Fibroblast of pulmonary artery (primary cell): ENCODE measurements at regions not wholly inside any gene's neighbourhood (a gene's known extent, or its start where the extent isn't known, plus 50 kb on each side); places are given as distances from the start of the nearest gene placed in this dataset.

Source experiments
- DNase-seq: peaks from one replicate; pipeline ENCODE4 v3.0.0-alpha.2; 2010; ENCODE audit warnings: low read depth
- H3K4me3 ChIP-seq: replicated peaks from 2 replicates; pipeline ENCODE4 v1.5.1; 2011; ENCODE audit warnings: low read depth, mild to moderate bottlenecking, control low read depth, low read length, moderate library complexity
- TF ChIP-seq, protein P1 (sequence below): IDR thresholded peaks from 2 replicates; pipeline ENCODE4 v1.5.1; 2011; ENCODE audit warnings: mild to moderate bottlenecking, control low read depth, low read length, inconsistent platforms; ENCODE audit errors: missing control alignments

DNA sequence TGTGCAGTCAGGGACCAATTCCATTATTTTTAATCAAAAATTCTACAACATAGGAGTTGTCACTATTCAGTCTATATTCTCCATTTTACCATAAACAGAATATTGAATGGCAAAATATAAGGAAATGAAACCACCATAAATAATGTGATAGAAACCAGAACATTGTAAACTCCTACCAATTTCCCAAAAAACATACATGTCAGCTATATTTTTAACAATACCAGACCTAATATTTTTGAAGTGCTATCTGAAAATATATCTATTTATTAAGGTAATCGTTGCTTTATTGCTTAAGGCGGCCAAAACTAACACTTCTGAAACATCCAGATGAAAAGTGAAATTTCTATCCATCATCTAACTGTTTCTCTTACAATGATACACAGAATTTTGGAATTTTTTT, 123.0 kb upstream of the C11orf58 start:
- H3K4me3 ChIP-seq, result no peak overlapping the region
- no peak for DNase-seq
- TF ChIP-seq, protein P1, sequence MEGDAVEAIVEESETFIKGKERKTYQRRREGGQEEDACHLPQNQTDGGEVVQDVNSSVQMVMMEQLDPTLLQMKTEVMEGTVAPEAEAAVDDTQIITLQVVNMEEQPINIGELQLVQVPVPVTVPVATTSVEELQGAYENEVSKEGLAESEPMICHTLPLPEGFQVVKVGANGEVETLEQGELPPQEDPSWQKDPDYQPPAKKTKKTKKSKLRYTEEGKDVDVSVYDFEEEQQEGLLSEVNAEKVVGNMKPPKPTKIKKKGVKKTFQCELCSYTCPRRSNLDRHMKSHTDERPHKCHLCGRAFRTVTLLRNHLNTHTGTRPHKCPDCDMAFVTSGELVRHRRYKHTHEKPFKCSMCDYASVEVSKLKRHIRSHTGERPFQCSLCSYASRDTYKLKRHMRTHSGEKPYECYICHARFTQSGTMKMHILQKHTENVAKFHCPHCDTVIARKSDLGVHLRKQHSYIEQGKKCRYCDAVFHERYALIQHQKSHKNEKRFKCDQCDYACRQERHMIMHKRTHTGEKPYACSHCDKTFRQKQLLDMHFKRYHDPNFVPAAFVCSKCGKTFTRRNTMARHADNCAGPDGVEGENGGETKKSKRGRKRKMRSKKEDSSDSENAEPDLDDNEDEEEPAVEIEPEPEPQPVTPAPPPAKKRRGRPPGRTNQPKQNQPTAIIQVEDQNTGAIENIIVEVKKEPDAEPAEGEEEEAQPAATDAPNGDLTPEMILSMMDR, result no peak

DNA sequence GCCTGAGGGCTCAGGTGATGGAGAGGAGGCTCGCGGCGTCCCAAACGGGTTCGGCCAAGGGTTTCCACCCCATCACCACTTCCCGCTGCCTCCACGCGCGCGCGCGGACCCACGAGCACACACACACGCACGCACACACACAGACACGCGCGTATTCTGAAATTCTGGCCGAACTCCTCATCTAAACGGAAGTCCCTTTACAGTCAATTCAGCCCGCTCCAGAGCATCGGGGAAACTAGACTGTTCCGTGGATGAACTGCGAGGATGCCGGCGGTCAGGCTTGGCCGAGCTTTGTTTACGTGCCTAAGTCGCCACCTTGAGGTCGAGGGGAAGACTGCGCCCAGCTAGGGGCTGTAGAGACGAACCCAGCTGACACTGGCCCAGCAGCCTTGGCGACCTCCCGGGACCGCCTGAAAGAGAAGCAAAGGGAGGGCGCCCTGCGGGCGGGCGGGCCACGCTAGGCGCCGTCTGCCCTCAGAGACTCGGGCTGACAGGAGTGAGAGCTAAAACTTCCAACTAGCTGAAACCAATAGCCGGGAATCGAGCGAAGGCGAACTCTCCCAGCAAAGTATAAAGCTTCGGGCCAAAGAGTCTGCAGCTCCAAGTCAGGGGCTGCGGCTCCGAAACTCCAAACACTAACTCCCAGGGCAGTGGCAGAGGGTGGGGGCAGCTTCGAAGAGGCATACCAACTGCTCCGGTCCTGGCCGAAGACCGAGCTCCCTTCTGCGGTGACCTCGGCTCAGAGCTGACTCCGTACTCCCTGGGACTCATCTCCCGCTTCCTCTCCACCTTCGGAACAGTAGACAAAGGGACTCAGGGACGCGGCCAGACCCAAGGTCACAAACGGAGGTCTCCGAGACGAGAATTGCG, 124.7 kb upstream of the C11orf58 start:
- H3K4me3 ChIP-seq, result peak overlapping the region; percentile 48
- DNase-seq, result peak; percentile 85
- TF ChIP-seq, protein P1, result peak; percentile 85

DNA sequence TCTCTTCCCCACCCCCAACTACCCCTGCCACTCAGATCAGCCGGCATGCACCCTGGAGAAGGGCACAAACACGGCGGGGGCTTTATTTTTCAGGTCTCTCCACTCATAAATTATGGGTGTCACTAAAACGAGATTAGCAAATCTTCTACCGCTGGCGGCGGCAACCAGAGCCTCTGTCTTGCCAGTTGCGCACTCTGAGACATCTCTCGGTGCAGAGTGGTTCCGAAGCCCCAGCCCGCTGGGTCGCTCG, 125.3 kb upstream of the C11orf58 start:
- DNase-seq, result no peak
- TF ChIP-seq, protein P1, result no peak
- H3K4me3 ChIP-seq, result peak overlapping the region; percentile 48

DNA sequence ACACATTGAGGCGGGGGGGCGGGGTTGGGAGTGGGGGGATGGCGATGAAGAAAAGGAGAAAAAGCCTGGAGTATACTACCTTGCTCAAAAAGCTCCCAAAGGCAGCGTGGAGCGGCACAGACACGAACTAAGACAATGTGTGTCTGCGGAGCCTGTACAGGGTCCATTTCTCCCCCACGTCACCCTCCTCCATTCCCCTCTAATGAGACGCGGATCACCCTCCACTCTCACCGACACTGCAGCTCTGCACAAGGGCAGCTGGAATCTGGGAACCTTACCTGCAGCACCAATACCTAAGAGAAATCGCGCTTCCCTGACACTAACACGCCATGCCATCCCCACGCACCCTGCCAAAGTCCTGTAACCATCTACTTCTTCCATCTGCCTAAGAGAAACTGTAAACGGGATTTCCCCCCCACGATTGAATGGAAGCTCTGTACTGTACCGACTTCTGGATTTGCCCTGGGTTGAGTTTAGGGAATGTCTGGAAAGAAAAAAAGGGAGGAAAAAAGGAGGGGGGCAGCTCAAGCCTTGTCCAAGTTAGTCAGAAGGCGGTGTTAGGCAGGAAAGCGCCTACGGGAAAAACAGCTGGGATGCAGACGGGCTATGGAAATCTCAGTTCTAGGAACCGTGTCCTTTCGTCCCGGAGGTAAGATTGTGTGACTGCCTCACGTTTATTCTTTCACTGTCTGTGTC, 125.7 kb upstream of the C11orf58 start:
- H3K4me3 ChIP-seq, result peak overlapping the region; percentile 48

DNA sequence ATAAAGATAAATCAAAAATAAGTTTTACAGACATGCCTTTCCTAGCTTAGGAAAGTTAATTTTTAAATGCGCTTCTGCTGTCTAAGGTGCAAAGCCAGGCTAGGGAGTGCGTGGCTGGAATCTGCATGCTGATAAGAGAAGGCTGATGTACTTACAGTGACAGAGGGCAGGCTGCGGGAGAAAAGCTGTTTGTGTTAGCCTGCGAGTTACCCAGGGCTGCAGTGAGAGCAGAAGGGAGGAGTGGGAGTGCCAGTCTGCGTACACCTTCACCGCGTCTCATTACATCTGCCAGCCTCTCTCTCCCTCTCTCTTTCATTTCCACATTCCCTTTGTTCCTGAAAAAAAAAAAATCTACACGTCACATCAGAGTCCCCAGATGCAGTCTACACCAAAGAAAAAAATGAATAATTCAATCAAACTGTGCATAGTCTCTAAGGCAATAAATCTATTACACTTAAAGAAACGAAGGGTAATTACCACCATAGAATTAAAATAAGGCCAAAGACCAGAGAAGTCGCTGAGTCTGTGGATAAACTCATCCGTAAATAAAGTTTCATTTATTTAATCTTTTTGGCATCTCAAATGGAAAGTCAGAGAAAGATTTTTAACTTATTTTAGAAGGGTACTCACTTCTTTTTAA, 126.4 kb upstream of the C11orf58 start:
- TF ChIP-seq, protein P1, result no peak
- no peak for DNase-seq
- H3K4me3 ChIP-seq, result no peak overlapping the region

More for the DNA sequence above, 125.7 kb upstream of the C11orf58 start:
- TF ChIP-seq, protein P1, result no peak
- DNase-seq, result no peak

DNA sequence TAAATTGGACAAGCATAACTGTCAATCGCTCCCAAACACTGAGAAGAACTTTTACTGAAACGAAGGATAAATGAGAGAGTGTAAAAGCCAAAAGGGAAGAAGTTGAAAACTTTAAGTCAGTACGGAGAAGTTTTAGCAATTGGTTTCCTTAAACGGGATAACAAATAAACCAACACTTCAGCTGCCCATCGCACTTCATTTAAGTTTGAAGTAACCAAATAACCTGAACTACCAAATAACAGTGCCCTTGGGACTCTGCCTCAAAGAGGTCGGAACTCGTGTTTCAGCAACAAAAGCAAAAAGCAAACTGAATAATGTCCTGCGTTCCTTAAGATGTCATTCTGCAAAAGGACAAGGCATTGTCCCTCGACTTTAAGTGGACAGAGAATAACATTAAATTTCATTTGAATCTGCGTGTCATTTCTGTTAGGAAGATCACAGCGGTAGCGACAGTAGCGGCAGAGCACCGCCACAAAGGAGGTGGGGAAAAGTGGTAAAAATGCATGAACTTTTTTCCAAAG, 127.0 kb upstream of the C11orf58 start:
- DNase-seq, result no peak
- no peak overlapping the region for H3K4me3 ChIP-seq
- TF ChIP-seq, protein P1, result no peak
